ENCODE measurements at regions not wholly inside any gene's neighbourhood (a gene's known extent, or its start where the extent isn't known, plus 50 kb on each side); places are given as distances from the start of the nearest gene placed in this dataset.

GRCh38 chr12:90333939-90334338 is 621.0 kb downstream of the CCER1 start:
- no peak for DNase-seq (ENCODE audit: low read depth in 4 of 4, low spot score in 3 of 4)

GRCh38 chr12:90333424-90333823 is 621.6 kb downstream of the CCER1 start:
- no peak for DNase-seq (ENCODE audit: low read depth in 4 of 4, low spot score in 3 of 4)

- DNase-seq (ENCODE audit: low read depth in 4 of 4, low spot score in 3 of 4) = no peak
Observed at GRCh38 chr12:90331821-90332220, 623.2 kb downstream of the CCER1 start.

GRCh38 chr12:90331262-90331661 is 622.6 kb upstream of the ATP2B1 start:
- no peak for DNase-seq (ENCODE audit: low read depth in 4 of 4, low spot score in 3 of 4)

GRCh38 chr12:90327793-90328743 is 619.4 kb upstream of the ATP2B1 start:
- DNase-seq (ENCODE audit: low read depth in 4 of 4, low spot score in 3 of 4) = no peak

- no peak for DNase-seq (ENCODE audit: low read depth in 4 of 4, low spot score in 3 of 4)
Observed at GRCh38 chr12:90323217-90323616, 614.6 kb upstream of the ATP2B1 start.

DNA sequence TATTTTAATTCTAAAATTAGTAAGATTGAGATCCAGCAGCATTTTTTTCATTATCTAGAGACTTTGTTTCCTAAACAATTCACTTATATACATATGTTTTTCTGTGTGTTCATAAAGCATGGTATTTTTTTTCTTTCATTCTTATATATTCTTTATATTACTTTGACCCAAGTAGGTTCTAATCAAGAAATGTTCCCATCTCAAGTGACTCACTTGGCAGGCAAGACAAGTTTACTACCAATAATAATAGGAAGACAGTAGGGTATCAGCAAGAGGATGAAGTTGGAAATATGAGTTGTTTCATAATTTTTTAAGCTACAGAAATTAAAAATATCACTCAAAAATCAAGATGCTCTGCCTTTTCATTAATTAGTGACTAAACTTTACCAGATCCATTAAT is 613.4 kb upstream of the ATP2B1 start:
- no peak for DNase-seq (ENCODE audit: low read depth in 4 of 4, low spot score in 3 of 4)

DNA sequence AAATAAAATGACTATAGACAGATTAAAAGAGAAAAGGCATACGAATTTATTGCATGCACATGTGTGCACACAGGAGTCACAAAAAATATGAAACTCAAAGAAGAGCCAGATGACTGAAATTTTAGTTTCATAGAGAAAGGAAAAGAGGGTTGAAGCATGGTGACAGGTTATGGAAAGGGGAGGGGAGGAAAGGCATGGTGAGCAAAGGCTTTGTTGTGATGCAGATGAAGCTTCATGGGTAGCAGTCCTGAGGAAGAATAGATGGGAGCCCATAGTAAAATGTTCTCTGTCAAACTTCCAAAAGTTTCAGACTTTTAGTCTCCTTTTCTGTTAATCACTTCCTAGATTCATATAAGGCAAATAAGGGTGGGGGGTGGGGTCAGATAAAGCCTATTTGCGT is 612.7 kb upstream of the ATP2B1 start:
- no peak for DNase-seq (ENCODE audit: low read depth in 4 of 4, low spot score in 3 of 4)

GRCh38 chr12:90311561-90311960 is 602.9 kb upstream of the ATP2B1 start:
- no peak for DNase-seq (ENCODE audit: low read depth in 4 of 4, low spot score in 3 of 4)

GRCh38 chr12:90305379-90305778 is 596.7 kb upstream of the ATP2B1 start:
- no peak for DNase-seq (ENCODE audit: low read depth in 4 of 4, low spot score in 3 of 4)

- no peak for DNase-seq (ENCODE audit: low read depth in 4 of 4, low spot score in 3 of 4)
Observed at GRCh38 chr12:90304231-90304630, 595.6 kb upstream of the ATP2B1 start.

DNA sequence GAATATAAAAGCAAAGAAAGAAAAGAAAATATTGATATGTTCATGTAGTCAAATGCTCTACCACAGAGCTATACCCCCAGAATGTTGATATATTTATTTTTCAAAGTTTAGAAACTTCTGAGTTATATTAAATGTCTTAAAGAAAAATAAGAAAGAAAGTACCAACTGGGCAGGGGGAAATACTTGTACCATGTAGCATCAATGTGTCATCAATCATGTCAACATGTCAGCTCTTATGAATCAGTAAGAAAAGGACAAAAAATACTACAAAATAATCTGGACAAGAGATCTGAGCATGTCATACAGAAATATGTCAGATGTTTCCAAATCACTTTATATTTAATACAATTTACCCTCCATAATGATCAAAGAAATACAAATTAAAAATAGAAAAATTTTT is 595.1 kb upstream of the ATP2B1 start:
- no peak for DNase-seq (ENCODE audit: low read depth in 4 of 4, low spot score in 3 of 4)

GRCh38 chr12:90301561-90302133 is 593.0 kb upstream of the ATP2B1 start:
- no peak for DNase-seq (ENCODE audit: low read depth in 4 of 4, low spot score in 3 of 4)

GRCh38 chr12:90301095-90301494 is 592.5 kb upstream of the ATP2B1 start:
- no peak for DNase-seq (ENCODE audit: low read depth in 4 of 4, low spot score in 3 of 4)

- no peak for DNase-seq (ENCODE audit: low read depth in 4 of 4, low spot score in 3 of 4)
Observed at GRCh38 chr12:90299666-90300065, 591.0 kb upstream of the ATP2B1 start.

DNA sequence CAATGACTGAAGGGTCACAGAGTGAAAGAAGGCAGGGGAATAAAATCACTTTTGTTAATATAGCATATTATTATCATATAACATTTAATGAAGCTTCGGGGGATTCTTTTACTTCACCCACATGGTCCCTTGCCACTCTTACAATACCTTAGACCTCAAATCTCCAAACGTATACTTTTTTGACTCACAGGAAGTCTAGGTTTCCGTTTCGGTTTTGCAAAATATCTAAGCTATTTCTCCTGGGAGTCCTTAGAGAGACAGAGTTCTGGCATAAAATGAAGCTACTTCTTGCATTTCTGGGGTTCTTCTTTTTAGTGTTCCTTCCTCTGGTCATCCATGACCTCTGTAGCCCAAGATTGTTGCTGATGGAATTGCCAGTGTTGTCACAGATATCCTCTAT is 590.5 kb upstream of the ATP2B1 start:
- DNase-seq (ENCODE audit: low read depth in 4 of 4, low spot score in 3 of 4) = no peak

DNA sequence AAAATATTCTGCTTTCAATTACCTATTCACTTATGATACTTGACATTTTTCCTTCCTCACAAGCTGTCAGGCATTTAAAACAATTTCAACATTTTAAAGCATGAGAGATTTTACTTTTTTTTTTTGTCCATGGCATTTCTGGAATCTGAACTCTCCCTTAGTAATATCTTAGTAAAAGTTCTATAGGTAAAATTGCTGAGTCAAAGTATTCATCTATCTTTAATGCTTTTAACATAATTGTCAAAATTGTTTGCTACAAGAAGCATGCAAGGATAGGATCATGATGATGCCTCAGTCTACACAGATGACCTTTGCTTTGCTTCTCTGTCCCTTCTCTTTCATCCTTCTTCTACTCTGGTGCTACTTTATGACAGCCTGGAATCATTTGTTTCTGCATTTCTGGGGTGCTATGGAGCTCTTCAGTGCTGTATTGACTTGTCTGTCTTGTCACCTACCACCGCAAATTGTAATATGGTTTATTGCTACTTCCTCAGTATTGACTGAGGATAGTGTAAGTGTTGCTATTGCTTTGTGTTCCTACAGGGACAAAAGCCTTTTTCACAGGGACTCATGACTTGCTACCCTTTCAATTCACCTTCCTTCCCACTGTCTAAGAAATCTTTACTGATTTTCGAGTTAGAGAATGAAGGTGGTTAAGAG is 589.8 kb upstream of the ATP2B1 start:
- DNase-seq (ENCODE audit: low read depth in 4 of 4, low spot score in 3 of 4) = no peak

DNA sequence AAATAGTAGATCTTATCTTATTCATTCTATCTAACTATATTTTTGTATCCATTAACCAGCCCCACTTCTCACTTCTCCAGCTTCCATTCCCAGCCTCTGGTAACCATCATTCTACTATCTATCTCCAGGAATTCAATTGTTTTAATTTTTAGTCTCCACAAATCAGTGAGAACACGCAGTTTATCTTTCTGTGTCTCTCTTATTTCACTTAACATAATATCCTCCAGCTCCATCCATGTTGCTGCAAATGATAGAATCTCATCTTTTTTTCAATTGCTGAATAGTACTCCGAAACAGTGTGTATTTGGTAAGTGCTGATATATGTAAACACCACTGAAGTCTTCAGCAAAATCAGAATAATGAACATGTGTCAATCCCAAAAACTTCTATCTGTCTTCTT is 587.2 kb upstream of the ATP2B1 start:
- no peak for DNase-seq (ENCODE audit: low read depth in 4 of 4, low spot score in 3 of 4)

- no peak for DNase-seq (ENCODE audit: low read depth in 4 of 4, low spot score in 3 of 4)
Observed at GRCh38 chr12:90292183-90292582, 583.5 kb upstream of the ATP2B1 start.

DNA sequence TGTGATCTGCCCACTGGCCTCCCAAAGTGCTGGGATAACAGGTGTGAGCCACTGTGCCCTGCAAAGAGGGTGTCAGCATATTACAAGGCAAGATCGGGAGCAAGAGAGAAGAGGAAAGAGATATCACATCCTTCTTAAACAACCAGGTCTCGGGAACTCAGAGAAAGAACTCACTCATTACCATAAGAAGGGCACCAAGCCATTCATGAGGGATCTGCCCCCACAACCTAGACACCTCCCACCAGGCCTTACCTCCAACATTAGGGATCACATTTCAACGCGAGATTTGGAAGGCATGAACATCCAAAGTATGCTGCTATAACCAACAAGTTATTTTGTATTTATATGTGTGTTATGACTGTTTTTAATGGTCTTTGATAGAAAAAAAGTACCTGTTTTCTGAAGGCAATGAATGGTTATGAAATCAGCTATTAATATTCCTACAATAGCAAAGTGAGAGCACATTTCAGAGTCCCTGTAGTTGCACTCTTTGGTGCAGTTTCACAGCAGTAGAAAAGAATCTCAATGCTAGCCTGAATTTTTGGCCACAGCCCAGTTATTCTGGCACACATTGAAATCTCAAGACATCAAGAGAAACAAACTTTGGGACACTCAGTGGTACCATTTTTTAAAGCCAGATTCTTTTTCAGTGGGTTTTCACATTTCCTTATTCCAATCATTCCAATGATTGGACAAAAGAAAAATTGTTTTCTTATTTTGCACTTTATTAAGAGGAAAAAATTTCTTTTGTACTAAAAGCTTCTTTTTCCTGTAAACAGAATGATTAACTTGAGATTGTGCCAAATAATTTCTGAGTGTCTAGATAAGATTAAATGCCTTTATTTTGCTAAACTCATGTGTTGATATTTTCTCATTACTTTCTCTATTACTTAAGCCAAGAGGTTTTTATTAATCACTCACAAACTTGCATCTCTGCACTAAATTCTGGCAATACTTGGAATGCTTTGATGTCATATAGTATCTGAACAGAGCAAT is 582.6 kb upstream of the ATP2B1 start:
- DNase-seq (ENCODE audit: low read depth in 4 of 4, low spot score in 3 of 4) = no peak

All from right renal pelvis (tissue), 4 donors.